ENCODE measurements at regions not wholly inside any gene's neighbourhood (a gene's known extent, or its start where the extent isn't known, plus 50 kb on each side); places are given as distances from the start of the nearest gene placed in this dataset.

- Histone ChIP-seq H3K36me3 (no peaks in the 10 kb centered on the region), H3K4me3 (ENCODE audit: low read depth, low read length) (no peak overlapping the region), H3K9me3 (ENCODE audit: severe bottlenecking) (no peaks in the 10 kb centered on the region), H3K27ac (no peak overlapping the region), H3K27me3 (ENCODE audit: insufficient read depth, low read depth, severe bottlenecking) (no peaks in the 10 kb centered on the region)
- no peak for TF ChIP-seq CTCF (IDR thresholded peaks at IDR 0.05; ENCODE audit: low read depth, low read length)
- DNase-seq = no peak
Observed at GRCh38 chr7:52436278-52436677, 599.2 kb upstream of the POM121L12 start.

- H3K4me3 ChIP-seq (ENCODE audit: low read depth, low read length) = no peak overlapping the region
- no peaks in the 10 kb centered on the region for H3K36me3 ChIP-seq
- no peak for TF ChIP-seq CTCF (IDR thresholded peaks at IDR 0.05; ENCODE audit: low read depth, low read length)
- H3K27ac ChIP-seq = no peak overlapping the region
- no peaks in the 10 kb centered on the region for H3K27me3 ChIP-seq (ENCODE audit: insufficient read depth, low read depth, severe bottlenecking)
- H3K9me3 ChIP-seq (ENCODE audit: severe bottlenecking) = no peaks in the 10 kb centered on the region
- no peak for DNase-seq
Observed at GRCh38 chr7:52431082-52431815, 604.2 kb upstream of the POM121L12 start.

GRCh38 chr7:52423251-52423650 lies 612.2 kb upstream of the POM121L12 start:
- no peak for TF ChIP-seq CTCF (IDR thresholded peaks at IDR 0.05; ENCODE audit: low read depth, low read length)
- H3K27ac ChIP-seq = no peak overlapping the region
- no peak overlapping the region for H3K4me3 ChIP-seq (ENCODE audit: low read depth, low read length)
- no peak for DNase-seq
- H3K9me3 ChIP-seq (ENCODE audit: severe bottlenecking) = no peaks in the 10 kb centered on the region
- H3K36me3 ChIP-seq = no peaks in the 10 kb centered on the region
- H3K27me3 ChIP-seq (ENCODE audit: insufficient read depth, low read depth, severe bottlenecking) = no peaks in the 10 kb centered on the region

- no peak for TF ChIP-seq CTCF (IDR thresholded peaks at IDR 0.05; ENCODE audit: low read depth, low read length)
- no peak overlapping the region for H3K27ac ChIP-seq
- H3K9me3 ChIP-seq (ENCODE audit: severe bottlenecking) = no peaks in the 10 kb centered on the region
- no peak overlapping the region for H3K4me3 ChIP-seq (ENCODE audit: low read depth, low read length)
- DNase-seq = no peak
- no peaks in the 10 kb centered on the region for H3K27me3 ChIP-seq (ENCODE audit: insufficient read depth, low read depth, severe bottlenecking)
- no peaks in the 10 kb centered on the region for H3K36me3 ChIP-seq
Observed at GRCh38 chr7:52413051-52413450, 622.4 kb upstream of the POM121L12 start.

GRCh38 chr7:52410032-52410431 lies 625.4 kb upstream of the POM121L12 start:
- H3K4me3 ChIP-seq (ENCODE audit: low read depth, low read length) = no peak overlapping the region
- no peaks in the 10 kb centered on the region for H3K36me3 ChIP-seq
- no peak for TF ChIP-seq CTCF (IDR thresholded peaks at IDR 0.05; ENCODE audit: low read depth, low read length)
- H3K27me3 ChIP-seq (ENCODE audit: insufficient read depth, low read depth, severe bottlenecking) = no peaks in the 10 kb centered on the region
- H3K9me3 ChIP-seq (ENCODE audit: severe bottlenecking) = no peaks in the 10 kb centered on the region
- no peak overlapping the region for H3K27ac ChIP-seq
- no peak for DNase-seq

GRCh38 chr7:52406808-52407207 lies 628.6 kb upstream of the POM121L12 start:
- no peak overlapping the region for H3K27ac ChIP-seq
- no peak for TF ChIP-seq CTCF (IDR thresholded peaks at IDR 0.05; ENCODE audit: low read depth, low read length)

More at GRCh38 chr7:52406808-52407207, 628.6 kb upstream of the POM121L12 start:
- DNase-seq = no peak
- no peaks in the 10 kb centered on the region for H3K9me3 ChIP-seq (ENCODE audit: severe bottlenecking)
- H3K4me3 ChIP-seq (ENCODE audit: low read depth, low read length) = no peak overlapping the region
- H3K36me3 ChIP-seq = no peaks in the 10 kb centered on the region
- H3K27me3 ChIP-seq (ENCODE audit: insufficient read depth, low read depth, severe bottlenecking) = no peaks in the 10 kb centered on the region

Data from WERI-Rb-1 (cell line).